BLaER1 treated with 17β-estradiol and CSF1 and Interleukin-3, amounts not matched to agents 10 nM and 100 nM (cell line): ENCODE measurements at regions not wholly inside any gene's neighbourhood (a gene's known extent, or its start where the extent isn't known, plus 50 kb on each side); places are given as distances from the start of the nearest gene placed in this dataset.
A peak's percentile ranks its signal among the peaks of the same experiment; 100 is the strongest.

Source experiments
- H3K27ac ChIP-seq, 11 experiments: shearing (Covaris generic); formaldehyde crosslinking; 2 replicates each; pipeline ENCODE4 v1.8.1; 2022
- H3K27me3 ChIP-seq, 11 experiments: shearing (Covaris generic); formaldehyde crosslinking; 2 replicates each; pipeline ENCODE4 v1.8.1; 2022
- H3K36me3 ChIP-seq, 11 experiments: shearing (Covaris generic); formaldehyde crosslinking; 2 replicates each; pipeline ENCODE4 v1.8.1; 2022
- H3K4me1 ChIP-seq, 10 experiments: shearing (Covaris generic); formaldehyde crosslinking; 2 replicates each; pipeline ENCODE4 v1.8.1; 2022
- H3K4me2 ChIP-seq, 11 experiments: shearing (Covaris generic); formaldehyde crosslinking; 2 replicates each; pipeline ENCODE4 v1.8.1; 2022
- H3K4me3 ChIP-seq, 10 experiments: shearing (Covaris generic); formaldehyde crosslinking; 2 replicates each; pipeline ENCODE4 v1.8.1; 2022
- H3K9ac ChIP-seq, 11 experiments: shearing (Covaris generic); formaldehyde crosslinking; 2 replicates each; pipeline ENCODE4 v1.8.1; 2022
- H3K9me3 ChIP-seq, 11 experiments: shearing (Covaris generic); formaldehyde crosslinking; replicated peaks in 1 of 11; 2 replicates each; pipeline ENCODE4 v1.8.1; 2022
- H4K20me1 ChIP-seq, 11 experiments: shearing (Covaris generic); formaldehyde crosslinking; 2 replicates each; pipeline ENCODE4 v1.8.1; 2022
- Cebpa-rat ChIP-seq, 11 experiments: shearing (Covaris generic); IDR thresholded peaks; 2 replicates each; pipeline ENCODE4 v1.8.1; 2022

DNA sequence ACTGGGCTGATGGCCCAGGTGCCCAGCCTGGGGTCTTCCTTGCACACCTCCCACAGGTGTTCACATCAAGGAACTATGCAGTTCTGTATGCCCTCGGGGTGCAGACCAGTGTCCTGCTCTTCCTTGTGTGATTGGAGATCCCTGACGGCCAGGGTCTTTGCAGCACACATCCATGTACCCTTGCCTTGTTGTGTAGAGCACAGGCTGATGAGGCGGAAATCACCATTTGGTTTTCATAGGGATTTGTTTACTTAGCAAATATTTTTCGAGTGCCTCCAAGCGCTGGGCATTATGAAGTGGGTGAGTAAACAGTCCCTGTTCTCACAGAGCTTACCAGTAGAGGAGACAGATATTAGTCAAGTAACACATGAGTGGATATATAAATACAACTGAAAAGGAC is 209.3 kb upstream of the UMPS start:
- Histone ChIP-seq H3K4me2 (no peak overlapping the region), H3K36me3 (no peaks in the 10 kb centered on the region), H4K20me1 (no peaks in the 10 kb centered on the region), H3K27ac (no peak overlapping the region), H3K4me3 (no peak overlapping the region), H3K27me3 (no peaks in the 10 kb centered on the region), H3K9me3 (peaks cover 0 to 15% (median 11%) of the 10 kb centered on the region in 11 experiments; a peak in 18 of 22 replicates), H3K9ac (no peak overlapping the region), H3K4me1 (no peaks in the 10 kb centered on the region)
- TF ChIP-seq Cebpa-rat (IDR thresholded peaks at IDR 0.05) = no peak

GRCh38 chr3:124522082-124522625 is 208.1 kb upstream of the UMPS start:
- H3K27ac ChIP-seq = no peak overlapping the region
- no peaks in the 10 kb centered on the region for H3K36me3 ChIP-seq
- peaks cover 0 to 18% (median 12%) of the 10 kb centered on the region in 11 experiments; a peak in 18 of 22 replicates for H3K9me3 ChIP-seq
- H4K20me1 ChIP-seq = no peaks in the 10 kb centered on the region
- no peak for TF ChIP-seq Cebpa-rat (IDR thresholded peaks at IDR 0.05)
- H3K9ac ChIP-seq = no peak overlapping the region
- H3K4me1 ChIP-seq = no peaks in the 10 kb centered on the region
- no peak overlapping the region for H3K4me2 ChIP-seq
- no peak overlapping the region for H3K4me3 ChIP-seq
- H3K27me3 ChIP-seq = no peaks in the 10 kb centered on the region

GRCh38 chr3:124526601-124527000 is 203.7 kb upstream of the UMPS start:
- Histone ChIP-seq H3K9me3 (peaks cover 0 to 18% (median 12%) of the 10 kb centered on the region in 11 experiments; a peak in 18 of 22 replicates), H3K27me3 (no peaks in the 10 kb centered on the region), H3K4me3 (no peak overlapping the region), H3K9ac (no peak overlapping the region), H3K36me3 (no peaks in the 10 kb centered on the region), H3K4me2 (no peak overlapping the region), H4K20me1 (no peaks in the 10 kb centered on the region), H3K4me1 (no peaks in the 10 kb centered on the region), H3K27ac (no peak overlapping the region)
- no peak for TF ChIP-seq Cebpa-rat (IDR thresholded peaks at IDR 0.05)

DNA sequence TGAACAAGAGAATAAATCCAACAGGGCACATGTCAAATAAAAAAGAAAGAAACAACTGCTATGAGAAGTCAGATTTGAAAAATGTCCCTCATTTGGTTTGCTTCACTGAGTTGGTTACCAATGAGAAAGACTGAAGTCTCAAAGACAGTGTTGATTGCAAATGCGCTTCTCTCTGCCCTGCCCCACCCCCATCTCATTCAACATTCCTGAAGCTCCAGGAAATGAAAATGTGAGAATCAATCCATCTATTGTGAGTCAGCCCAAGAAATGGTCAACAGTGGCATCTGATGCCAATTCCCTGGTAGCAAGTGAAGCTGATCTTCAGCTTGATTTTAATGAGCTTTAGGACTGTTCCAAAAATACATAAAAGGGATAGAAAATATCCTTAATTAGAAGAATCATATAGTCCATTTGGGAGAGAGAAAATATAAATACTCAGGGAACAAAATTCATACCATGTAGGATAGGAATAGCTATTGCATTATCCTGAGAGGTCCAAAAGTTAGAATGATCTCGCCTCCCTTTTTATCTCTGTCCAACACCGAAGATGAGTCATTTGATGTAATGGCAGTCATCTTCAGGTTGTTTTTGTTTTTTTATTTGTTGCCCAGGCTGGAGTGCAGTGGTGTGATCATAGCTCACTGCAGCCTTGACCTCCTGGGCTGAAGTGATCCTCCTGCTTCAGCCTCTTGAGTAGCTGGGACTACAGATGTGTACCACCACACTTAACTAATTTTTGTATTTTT is 200.3 kb upstream of the UMPS start:
- H3K9me3 ChIP-seq = peaks cover 0 to 14% (median 9%) of the 10 kb centered on the region in 11 experiments; a peak in 18 of 22 replicates
- no peak overlapping the region for H3K27ac ChIP-seq
- H3K4me1 ChIP-seq = no peaks in the 10 kb centered on the region
- H3K36me3 ChIP-seq = no peaks in the 10 kb centered on the region
- H3K9ac ChIP-seq = no peak overlapping the region
- no peak for TF ChIP-seq Cebpa-rat (IDR thresholded peaks at IDR 0.05)
- H3K4me2 ChIP-seq = no peak overlapping the region
- H4K20me1 ChIP-seq = no peaks in the 10 kb centered on the region
- H3K27me3 ChIP-seq = no peaks in the 10 kb centered on the region
- H3K4me3 ChIP-seq = no peak overlapping the region

GRCh38 chr3:124530916-124531315 is 199.3 kb upstream of the UMPS start:
- H3K4me3 ChIP-seq = no peak overlapping the region
- no peaks in the 10 kb centered on the region for H4K20me1 ChIP-seq
- no peaks in the 10 kb centered on the region for H3K36me3 ChIP-seq
- H3K27me3 ChIP-seq = no peaks in the 10 kb centered on the region
- H3K9ac ChIP-seq = no peak overlapping the region
- no peak for TF ChIP-seq Cebpa-rat (IDR thresholded peaks at IDR 0.05)
- H3K4me1 ChIP-seq = no peaks in the 10 kb centered on the region
- H3K27ac ChIP-seq = no peak overlapping the region
- H3K4me2 ChIP-seq = no peak overlapping the region
- peaks cover 0 to 5% (median under 1%) of the 10 kb centered on the region in 11 experiments; a peak in 5 of 22 replicates for H3K9me3 ChIP-seq

DNA sequence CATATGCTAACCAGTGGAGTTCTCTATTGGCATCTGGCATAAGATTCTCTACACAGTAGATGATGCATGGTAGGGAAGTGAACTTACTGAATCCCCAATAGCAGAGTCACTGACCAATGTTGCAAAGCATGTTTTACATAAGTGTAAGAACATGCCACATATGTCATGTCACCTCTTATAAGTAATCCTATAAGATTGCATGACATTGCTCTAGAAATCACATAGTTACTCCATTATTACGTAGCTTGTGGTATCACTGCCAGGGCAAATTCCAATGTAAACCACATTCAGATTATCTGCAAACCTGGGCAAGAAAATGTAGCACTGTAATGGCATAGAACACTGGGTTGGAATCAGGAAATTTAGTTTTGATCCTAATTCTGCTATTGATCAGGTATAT is 198.2 kb upstream of the UMPS start:
- H3K9ac ChIP-seq = no peak overlapping the region
- no peak overlapping the region for H3K4me3 ChIP-seq
- no peaks in the 10 kb centered on the region for H4K20me1 ChIP-seq
- TF ChIP-seq Cebpa-rat (IDR thresholded peaks at IDR 0.05) = no peak
- no peaks in the 10 kb centered on the region for H3K9me3 ChIP-seq
- no peak overlapping the region for H3K4me2 ChIP-seq
- H3K36me3 ChIP-seq = no peaks in the 10 kb centered on the region
- no peak overlapping the region for H3K27ac ChIP-seq
- H3K27me3 ChIP-seq = no peaks in the 10 kb centered on the region
- no peaks in the 10 kb centered on the region for H3K4me1 ChIP-seq

DNA sequence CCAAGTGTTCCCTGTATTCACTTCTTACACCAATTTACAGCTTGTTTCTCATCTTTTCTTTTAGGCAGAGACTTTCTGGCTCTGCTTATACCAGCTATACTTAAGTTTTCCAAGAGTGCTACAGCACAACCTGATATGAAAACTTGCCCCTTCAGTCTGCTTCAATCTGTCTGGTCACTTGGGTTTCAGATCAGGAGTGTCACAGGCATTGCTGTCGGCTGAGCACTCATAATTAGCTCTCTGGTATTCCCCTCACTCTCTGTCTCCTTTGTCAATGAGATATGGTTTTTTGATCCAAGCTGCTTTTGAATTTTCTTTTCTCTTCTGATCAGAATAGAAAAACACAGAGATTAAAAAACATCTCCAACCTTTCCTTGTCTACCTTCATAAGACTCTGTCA is 194.9 kb upstream of the UMPS start:
- H3K4me2 ChIP-seq = no peak overlapping the region
- no peaks in the 10 kb centered on the region for H3K9me3 ChIP-seq
- no peak for TF ChIP-seq Cebpa-rat (IDR thresholded peaks at IDR 0.05)
- no peaks in the 10 kb centered on the region for H3K27me3 ChIP-seq
- no peak overlapping the region for H3K9ac ChIP-seq
- H3K27ac ChIP-seq = no peak overlapping the region
- H3K36me3 ChIP-seq = no peaks in the 10 kb centered on the region
- no peaks in the 10 kb centered on the region for H4K20me1 ChIP-seq
- no peaks in the 10 kb centered on the region for H3K4me1 ChIP-seq
- H3K4me3 ChIP-seq = no peak overlapping the region

- H3K4me3 ChIP-seq = no peak overlapping the region
- no peak overlapping the region for H3K4me2 ChIP-seq
- H3K27ac ChIP-seq = no peak overlapping the region
- H3K9me3 ChIP-seq = no peaks in the 10 kb centered on the region
- H3K4me1 ChIP-seq = peaks cover 4 to 9% (median 6%) of the 10 kb centered on the region in 10 experiments; a peak in 17 of 20 replicates
- H3K9ac ChIP-seq = no peak overlapping the region
- no peaks in the 10 kb centered on the region for H3K27me3 ChIP-seq
- H4K20me1 ChIP-seq = no peaks in the 10 kb centered on the region
- H3K36me3 ChIP-seq = no peaks in the 10 kb centered on the region
- TF ChIP-seq Cebpa-rat (IDR thresholded peaks at IDR 0.05) = no peak
These were observed 189.6 kb upstream of the UMPS start for GRCh38 chr3:124540550-124541211.

DNA sequence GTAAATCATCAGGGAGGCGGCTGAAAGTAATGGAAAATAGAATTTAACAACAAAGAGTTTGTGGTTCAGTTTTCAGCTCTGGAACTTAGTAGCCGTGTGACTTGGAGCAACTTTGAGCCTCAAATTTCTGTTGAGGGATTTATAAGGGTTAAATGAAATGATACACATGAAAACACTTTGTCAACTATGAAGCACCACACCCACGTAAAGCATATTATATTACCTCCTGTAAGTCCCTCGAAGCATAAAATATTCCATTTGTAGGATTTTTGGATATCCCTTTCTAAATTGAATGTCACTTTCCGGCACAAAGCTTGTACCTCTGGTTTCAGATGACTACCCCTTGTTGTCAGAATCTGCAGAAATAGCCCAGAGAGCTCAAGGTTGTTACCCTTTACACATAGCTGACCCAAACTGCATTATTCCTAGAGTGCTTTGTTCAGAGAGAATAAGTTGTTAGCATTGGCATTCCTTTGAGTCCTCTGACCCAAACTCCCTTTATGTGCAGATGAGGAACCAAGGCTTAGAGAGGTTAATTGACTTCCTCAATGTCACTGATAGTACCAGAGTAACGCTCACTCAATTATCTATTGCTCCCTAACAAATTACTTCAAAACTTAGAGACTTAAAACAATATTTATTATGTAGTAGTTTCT is 187.9 kb upstream of the UMPS start:
- Histone ChIP-seq H3K9ac (no peak overlapping the region), H4K20me1 (no peaks in the 10 kb centered on the region), H3K9me3 (no peaks in the 10 kb centered on the region), H3K27ac (no peak overlapping the region), H3K4me3 (no peak overlapping the region), H3K4me1 (peaks cover 4 to 9% (median 6%) of the 10 kb centered on the region in 10 experiments; a peak in 17 of 20 replicates), H3K4me2 (peak overlapping the region in 10 of 11 experiments; percentile 6 to 63 (median 36); a peak in 12 of 22 replicates), H3K27me3 (no peaks in the 10 kb centered on the region), H3K36me3 (no peaks in the 10 kb centered on the region)
- TF ChIP-seq Cebpa-rat (IDR thresholded peaks at IDR 0.05) = no peak
